Hepatocyte (in vitro differentiated cells): ENCODE measurements at regions not wholly inside any gene's neighbourhood (a gene's known extent, or its start where the extent isn't known, plus 50 kb on each side); places are given as distances from the start of the nearest gene placed in this dataset.
A peak's percentile ranks its signal among the peaks of the same experiment; 100 is the strongest.

ENCODE experiments used
- DNase-seq: peaks from one replicate; pipeline ENCODE4 v3.0.0-alpha.2; 2016; ENCODE audit warnings: low spot score
- H2AFZ ChIP-seq: fragments of 200-600 bp; sonication (generic); 2 replicates; pipeline ENCODE4 v1.6.0; 2016; ENCODE audit warnings: antibody characterized with exemption, mild to moderate bottlenecking
- H3K27ac ChIP-seq: fragments of 200-600 bp; sonication (generic); 2 replicates; pipeline ENCODE4 v1.5.1; 2016; ENCODE audit warnings: mild to moderate bottlenecking
- H3K27me3 ChIP-seq: fragments of 200-600 bp; sonication (generic); 2 replicates; pipeline ENCODE4 v1.6.1; 2016
- H3K36me3 ChIP-seq: fragments of 200-600 bp; sonication (generic); replicated peaks from 2 replicates; pipeline ENCODE4 v1.5.1; 2016; ENCODE audit warnings: low read depth; ENCODE audit not compliant: insufficient read depth
- H3K4me1 ChIP-seq: fragments of 200-600 bp; sonication (generic); 2 replicates; pipeline ENCODE4 v1.5.1; 2016; ENCODE audit warnings: mild to moderate bottlenecking, moderate library complexity; ENCODE audit not compliant: insufficient read depth
- H3K4me2 ChIP-seq: fragments of 200-600 bp; sonication (generic); 2 replicates; pipeline ENCODE4 v1.6.0; 2016
- H3K4me3 ChIP-seq: fragments of 200-600 bp; sonication (generic); 2 replicates; pipeline ENCODE4 v1.5.1; 2016; ENCODE audit warnings: mild to moderate bottlenecking
- H3K79me2 ChIP-seq: fragments of 200-600 bp; sonication (generic); 2 replicates; pipeline ENCODE4 v1.6.0; 2017; ENCODE audit warnings: mild to moderate bottlenecking
- H3K9me2 ChIP-seq: fragments of 200-600 bp; sonication (generic); replicated peaks from 2 replicates; pipeline ENCODE4 v1.6.0; 2017; ENCODE audit warnings: mild to moderate bottlenecking; ENCODE audit not compliant: insufficient read depth
- H3K9me3 ChIP-seq: fragments of 200-600 bp; sonication (generic); 2 replicates; pipeline ENCODE4 v1.5.1; 2016; ENCODE audit warnings: low read depth, mild to moderate bottlenecking
- H4K20me1 ChIP-seq: fragments of 200-600 bp; sonication (generic); 2 replicates; pipeline ENCODE4 v1.6.0; 2016; ENCODE audit warnings: mild to moderate bottlenecking; ENCODE audit not compliant: insufficient read depth, poor library complexity, severe bottlenecking
- EZH2 ChIP-seq: fragments of 200-600 bp; sonication (generic); IDR thresholded peaks from 2 replicates; pipeline ENCODE4 v1.6.1; 2016; ENCODE audit warnings: antibody characterized with exemption, mild to moderate bottlenecking, borderline replicate concordance
- EZH2phosphoT487 ChIP-seq: fragments of 200-600 bp; sonication (generic); IDR thresholded peaks from one replicate; pipeline ENCODE4 v1.6.1; 2018; ENCODE audit warnings: antibody characterized with exemption, mild to moderate bottlenecking, low read depth, moderate library complexity; ENCODE audit not compliant: unreplicated experiment, severe bottlenecking
- WGBS: methylation state at CpG from one replicate; pipeline ENCODE4 v1.1.6; 2016; ENCODE audit warnings: low lambda C conversion rate; ENCODE audit errors: missing lambda C conversion rate; 5-methylcytosine and 5-hydroxymethylcytosine counted together
- TF ChIP-seq, protein P1 (sequence below): fragments of 200-600 bp; sonication (generic); IDR thresholded peaks from 2 replicates; pipeline ENCODE4 v1.5.1; 2016; ENCODE audit warnings: antibody characterized with exemption, mild to moderate bottlenecking; ENCODE audit not compliant: poor library complexity

DNA sequence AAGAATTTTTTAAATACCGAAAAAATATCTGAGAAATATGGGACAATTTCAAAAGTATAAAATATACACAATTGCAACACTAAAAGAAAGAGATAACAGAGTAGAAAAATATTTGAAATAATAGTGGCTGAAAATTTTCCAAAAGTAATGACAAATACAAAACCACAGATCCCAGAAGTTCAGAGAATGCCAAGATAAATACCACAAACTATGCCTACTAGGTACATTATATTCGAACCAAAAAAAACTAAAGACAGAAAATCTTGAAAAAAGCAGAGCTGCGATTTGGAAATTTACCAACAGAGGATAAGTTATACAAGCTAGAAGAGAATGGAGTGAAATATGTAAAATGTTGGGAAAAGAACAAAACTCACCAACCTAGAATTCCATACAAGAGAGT, 191.3 kb upstream of the ELAC2 start:
- DNase-seq = no peak
- Histone ChIP-seq H3K9me2 (no peaks in the 10 kb centered on the region), H3K4me1 (peaks cover 6% of the 10 kb centered on the region), H3K4me3 (no peak overlapping the region), H4K20me1 (no peaks in the 10 kb centered on the region), H3K79me2 (no peaks in the 10 kb centered on the region), H3K36me3 (no peaks in the 10 kb centered on the region), H3K9me3 (no peaks in the 10 kb centered on the region), H3K27ac (no peak overlapping the region), H3K4me2 (no peak overlapping the region), H3K27me3 (no peaks in the 10 kb centered on the region), H2AFZ (no peak overlapping the region)
- TF ChIP-seq, protein P1, sequence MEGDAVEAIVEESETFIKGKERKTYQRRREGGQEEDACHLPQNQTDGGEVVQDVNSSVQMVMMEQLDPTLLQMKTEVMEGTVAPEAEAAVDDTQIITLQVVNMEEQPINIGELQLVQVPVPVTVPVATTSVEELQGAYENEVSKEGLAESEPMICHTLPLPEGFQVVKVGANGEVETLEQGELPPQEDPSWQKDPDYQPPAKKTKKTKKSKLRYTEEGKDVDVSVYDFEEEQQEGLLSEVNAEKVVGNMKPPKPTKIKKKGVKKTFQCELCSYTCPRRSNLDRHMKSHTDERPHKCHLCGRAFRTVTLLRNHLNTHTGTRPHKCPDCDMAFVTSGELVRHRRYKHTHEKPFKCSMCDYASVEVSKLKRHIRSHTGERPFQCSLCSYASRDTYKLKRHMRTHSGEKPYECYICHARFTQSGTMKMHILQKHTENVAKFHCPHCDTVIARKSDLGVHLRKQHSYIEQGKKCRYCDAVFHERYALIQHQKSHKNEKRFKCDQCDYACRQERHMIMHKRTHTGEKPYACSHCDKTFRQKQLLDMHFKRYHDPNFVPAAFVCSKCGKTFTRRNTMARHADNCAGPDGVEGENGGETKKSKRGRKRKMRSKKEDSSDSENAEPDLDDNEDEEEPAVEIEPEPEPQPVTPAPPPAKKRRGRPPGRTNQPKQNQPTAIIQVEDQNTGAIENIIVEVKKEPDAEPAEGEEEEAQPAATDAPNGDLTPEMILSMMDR = no peak
- 76% methylated on average over 3 of the region's 3 CpGs for WGBS

- peak overlapping the region; percentile 28 for H3K27ac ChIP-seq
- DNase-seq = no peak
- H3K4me3 ChIP-seq = no peak overlapping the region
- no peaks in the 10 kb centered on the region for H3K9me3 ChIP-seq
- peak overlapping the region; percentile 17 for H3K4me2 ChIP-seq
- peaks cover 6% of the 10 kb centered on the region for H3K4me1 ChIP-seq
- TF ChIP-seq, protein P1 = no peak
- TF ChIP-seq EZH2phosphoT487 = no peak
- no peaks in the 10 kb centered on the region for H3K9me2 ChIP-seq
- 43% methylated on average over 8 of the region's 8 CpGs for WGBS
- H2AFZ ChIP-seq = no peak overlapping the region
- no peaks in the 10 kb centered on the region for H3K27me3 ChIP-seq
- no peaks in the 10 kb centered on the region for H4K20me1 ChIP-seq
- H3K79me2 ChIP-seq = no peaks in the 10 kb centered on the region
- no peaks in the 10 kb centered on the region for H3K36me3 ChIP-seq
Measured at GRCh38 chr17:13204607-13205237, 186.9 kb upstream of the ELAC2 start.

- H3K79me2 ChIP-seq = no peaks in the 10 kb centered on the region
- H2AFZ ChIP-seq = no peak overlapping the region
- no peaks in the 10 kb centered on the region for H4K20me1 ChIP-seq
- no peaks in the 10 kb centered on the region for H3K9me3 ChIP-seq
- H3K4me2 ChIP-seq = no peak overlapping the region
- no peak overlapping the region for H3K27ac ChIP-seq
- 84% methylated on average over 2 of the region's 2 CpGs for WGBS
- no peak overlapping the region for H3K4me3 ChIP-seq
- no peaks in the 10 kb centered on the region for H3K9me2 ChIP-seq
- TF ChIP-seq, protein P1 = no peak
- TF ChIP-seq EZH2phosphoT487 (no peak), EZH2 (no peak)
- no peaks in the 10 kb centered on the region for H3K36me3 ChIP-seq
- no peak for DNase-seq
- H3K27me3 ChIP-seq = no peaks in the 10 kb centered on the region
- peaks cover 6% of the 10 kb centered on the region for H3K4me1 ChIP-seq
Measured at GRCh38 chr17:13202835-13203234, 185.0 kb upstream of the ELAC2 start.

- Histone ChIP-seq H3K36me3 (no peaks in the 10 kb centered on the region), H3K4me2 (no peak overlapping the region), H3K27ac (no peak overlapping the region), H3K9me2 (no peaks in the 10 kb centered on the region), H3K79me2 (no peaks in the 10 kb centered on the region), H3K4me3 (no peak overlapping the region), H4K20me1 (no peaks in the 10 kb centered on the region), H3K9me3 (no peaks in the 10 kb centered on the region), H3K27me3 (no peaks in the 10 kb centered on the region), H3K4me1 (peaks cover 5% of the 10 kb centered on the region), H2AFZ (no peak overlapping the region)
- TF ChIP-seq EZH2 (no peak), EZH2phosphoT487 (no peak)
- TF ChIP-seq, protein P1 = no peak
- DNase-seq = no peak
- WGBS = 73% methylated on average over 1 of the region's 1 CpG
Measured at GRCh38 chr17:13200671-13201070, 182.8 kb upstream of the ELAC2 start.
